COR-L47 (cell line): ENCODE measurements at regions not wholly inside any gene's neighbourhood (a gene's known extent, or its start where the extent isn't known, plus 50 kb on each side); places are given as distances from the start of the nearest gene placed in this dataset.
A peak's percentile ranks its signal among the peaks of the same experiment; 100 is the strongest.
"Not testable (repeated sequence)": the region's sequence is repeated elsewhere in the genome, so short reads cannot be mapped to it uniquely, and the experiment has no call there.

Experiments used
- DNase-seq: peaks from one replicate; lab custom pipeline; 2025; lab: John Stamatoyannopoulos, UW

- DNase-seq, result no peak
These were observed 575.6 kb downstream of the KIF20B start for GRCh38 chr10:90276894-90277475.

DNA sequence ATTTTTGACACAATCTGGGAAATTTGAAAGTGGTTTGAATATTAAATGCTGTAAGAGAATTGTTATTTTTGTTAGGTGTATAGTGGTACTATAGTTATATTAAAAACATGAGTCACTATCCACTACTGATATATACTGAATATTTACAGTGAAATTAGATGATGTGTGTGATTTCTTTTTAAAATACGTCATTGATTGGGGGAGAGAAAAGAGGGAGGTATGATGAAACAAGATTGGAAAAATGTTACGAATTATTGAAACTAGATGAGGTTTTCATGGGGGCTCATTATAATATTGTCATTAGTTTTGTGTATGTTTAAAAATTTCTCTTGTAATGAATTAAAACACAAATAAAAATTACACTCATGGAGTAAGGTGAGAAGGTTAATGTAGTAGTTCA, 571.4 kb downstream of the HTR7 start:
- DNase-seq, result no peak

GRCh38 chr10:90286941-90287340, 570.9 kb downstream of the HTR7 start:
- no peak for DNase-seq

GRCh38 chr10:90288391-90288933, 569.4 kb downstream of the HTR7 start:
- no peak for DNase-seq

- DNase-seq, result no peak
These were observed 568.8 kb downstream of the HTR7 start for GRCh38 chr10:90289037-90289436.

GRCh38 chr10:90293616-90294015, 564.2 kb downstream of the HTR7 start:
- no peak for DNase-seq

DNA sequence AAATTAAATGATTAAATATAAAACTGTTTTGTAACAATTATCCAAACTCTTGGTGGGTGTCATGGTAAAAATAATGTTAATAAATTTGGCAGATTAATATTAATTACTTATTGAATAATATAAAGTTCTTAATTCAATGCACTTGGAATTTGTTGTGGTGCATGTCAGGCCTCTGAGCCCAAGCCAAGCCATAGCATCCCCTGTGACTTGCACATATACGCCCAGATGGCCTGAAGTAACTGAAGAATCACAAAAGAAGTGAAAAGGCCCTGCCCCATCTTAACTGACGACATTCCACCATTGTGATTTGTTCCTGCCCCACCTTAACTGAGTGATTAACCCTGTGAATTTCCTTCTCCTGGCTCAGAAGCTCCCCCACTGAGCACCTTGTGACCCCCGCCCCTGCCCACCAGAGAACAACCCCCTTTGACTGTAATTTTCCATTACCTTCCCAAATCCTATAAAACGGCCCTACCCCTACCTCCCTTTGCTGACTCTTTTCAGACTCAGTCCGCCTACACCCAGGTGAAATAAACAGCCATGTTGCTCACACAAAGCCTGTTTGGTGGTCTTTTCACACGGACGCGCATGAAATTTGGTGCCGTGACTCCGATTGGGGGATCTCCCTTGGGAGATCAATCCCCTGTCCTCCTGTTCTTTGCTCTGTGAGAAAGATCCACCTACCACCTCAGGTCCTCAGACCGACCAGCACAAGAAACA, 562.9 kb downstream of the HTR7 start:
- DNase-seq, result not testable (repeated sequence)

DNA sequence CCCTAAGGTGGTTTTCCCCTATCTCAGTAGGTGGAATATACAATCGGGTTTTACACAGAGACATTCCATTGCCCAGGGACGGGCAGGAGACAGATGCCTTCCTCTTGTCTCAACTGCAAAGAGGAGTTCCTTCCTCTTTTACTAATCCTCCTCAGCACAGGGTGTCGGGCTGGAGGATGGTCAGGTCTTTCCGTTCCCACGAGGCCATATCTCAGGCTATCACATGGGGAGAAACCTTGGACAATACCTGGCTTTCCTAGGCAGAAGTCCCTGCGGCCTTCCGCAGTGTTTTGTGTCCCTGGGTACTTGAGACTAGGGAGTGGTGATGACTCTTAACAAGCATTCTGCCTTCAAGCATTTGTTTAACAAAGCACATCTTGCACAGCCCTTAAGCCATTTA, 555.8 kb downstream of the HTR7 start:
- not testable (repeated sequence) for DNase-seq

GRCh38 chr10:90302758-90303481, 554.9 kb downstream of the HTR7 start:
- DNase-seq, result no peak

- no peak for DNase-seq
These were observed 553.3 kb downstream of the HTR7 start for GRCh38 chr10:90304533-90304932.

DNA sequence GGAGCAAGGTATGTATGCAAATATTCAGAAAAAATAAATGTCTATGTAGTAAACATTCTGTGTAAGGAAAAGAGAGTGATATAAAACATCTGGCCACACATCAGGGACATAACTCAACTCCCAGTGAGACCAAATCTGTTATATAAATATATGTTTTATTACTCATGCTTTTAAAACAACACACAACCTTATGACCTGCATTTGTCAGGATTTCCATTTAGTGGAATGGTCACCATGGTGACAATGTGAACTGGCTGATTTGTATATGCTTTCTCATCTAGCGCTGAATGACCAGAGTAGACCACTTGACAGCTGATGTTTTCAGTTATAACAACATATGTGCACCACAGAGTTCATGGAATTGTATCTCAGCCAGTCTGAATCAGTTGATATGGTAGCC, 551.7 kb downstream of the HTR7 start:
- DNase-seq, result no peak

DNA sequence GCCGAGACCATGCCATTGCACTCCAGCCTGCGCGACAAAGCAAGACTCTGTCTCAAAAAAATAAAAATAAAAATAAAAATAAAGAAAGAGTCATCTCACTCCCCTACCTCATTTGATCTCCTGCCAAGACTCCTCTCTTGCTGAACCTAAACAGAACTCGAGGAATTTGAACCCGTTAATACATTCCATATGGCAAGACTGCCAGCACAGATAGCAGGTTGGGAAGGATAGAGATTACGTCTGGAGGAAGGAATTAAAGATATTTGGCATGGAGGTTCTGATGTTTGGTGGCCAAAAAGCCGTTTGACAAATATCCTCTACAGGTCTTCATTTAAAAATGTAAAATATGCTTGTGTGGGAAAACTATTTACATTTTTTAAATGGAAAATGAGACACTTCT, 549.6 kb downstream of the HTR7 start:
- DNase-seq, result no peak

GRCh38 chr10:90313576-90314325, 544.1 kb downstream of the HTR7 start:
- no peak for DNase-seq

GRCh38 chr10:90314718-90315117, 543.1 kb downstream of the HTR7 start:
- DNase-seq, result no peak

GRCh38 chr10:90317172-90317571, 540.7 kb downstream of the HTR7 start:
- no peak for DNase-seq

DNA sequence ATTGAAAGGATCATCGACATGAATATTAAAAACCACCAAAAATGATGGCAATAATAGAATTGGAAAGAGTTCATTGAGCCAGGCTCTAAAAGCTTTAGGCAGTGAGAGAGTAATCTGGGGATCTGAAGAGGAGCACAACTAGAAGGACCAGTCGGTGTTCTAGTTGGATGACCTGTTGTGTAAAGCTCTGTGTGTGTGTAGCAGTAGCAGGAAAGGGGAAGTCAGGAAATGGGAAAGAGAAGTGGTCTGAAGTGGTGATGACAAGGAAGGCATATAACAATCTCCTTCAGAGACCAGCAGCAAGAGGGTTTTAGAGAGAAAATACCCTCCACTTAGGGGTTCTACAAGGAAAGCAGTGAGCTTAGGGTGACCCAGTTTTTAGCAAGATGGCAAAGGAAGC, 539.2 kb downstream of the HTR7 start:
- DNase-seq, result no peak

DNA sequence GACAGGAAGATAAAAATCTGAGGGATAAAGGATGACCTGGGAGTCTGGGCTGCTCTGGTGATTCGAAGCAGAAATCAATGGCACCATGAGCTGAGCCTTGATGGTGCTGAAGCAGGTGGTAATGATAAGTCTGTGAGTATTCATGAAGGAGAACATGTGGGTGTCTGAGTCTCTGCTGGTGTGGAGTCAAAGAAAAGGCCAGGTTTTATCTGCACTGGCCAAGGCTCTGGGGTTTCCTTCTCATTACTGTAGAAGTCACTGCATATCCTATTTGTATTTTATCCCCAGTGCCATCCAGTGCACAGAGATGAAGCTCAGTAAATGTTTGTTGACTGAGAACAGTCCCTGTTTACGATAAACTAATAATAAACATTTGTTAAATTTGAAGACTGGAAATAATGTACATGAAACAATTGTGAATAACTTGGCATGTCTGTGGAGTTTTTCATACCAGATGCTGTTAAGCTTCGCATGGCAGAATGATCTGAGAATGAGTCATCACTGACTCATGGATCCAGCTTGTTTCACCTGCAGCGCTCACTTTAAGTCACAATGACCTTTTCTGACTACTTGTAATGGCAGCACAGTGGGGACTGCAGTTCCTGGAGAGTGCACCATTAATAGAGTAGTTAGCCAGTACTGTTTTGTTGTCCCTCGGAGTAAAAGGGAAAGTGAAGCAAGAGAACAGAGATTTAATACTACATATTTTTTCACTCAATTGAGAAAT, 538.5 kb downstream of the HTR7 start:
- peak; percentile 9 for DNase-seq

- DNase-seq, result no peak
These were observed 536.6 kb downstream of the HTR7 start for GRCh38 chr10:90321132-90321816.

- no peak for DNase-seq
These were observed 531.2 kb downstream of the HTR7 start for GRCh38 chr10:90326498-90327267.

GRCh38 chr10:90327611-90328010, 530.2 kb downstream of the HTR7 start:
- no peak for DNase-seq
